IPS-18c (cell line): ENCODE measurements at regions not wholly inside any gene's neighbourhood (a gene's known extent, or its start where the extent isn't known, plus 50 kb on each side); places are given as distances from the start of the nearest gene placed in this dataset.

ENCODE experiments used
- H3K4me3 ChIP-seq: 2 replicates; pipeline ENCODE4 v1.7.0; 2013; ENCODE audit warnings: low read depth, mild to moderate bottlenecking, low read length, moderate library complexity; ENCODE audit not compliant: insufficient read depth
- H3K9me3 ChIP-seq: one replicate; pipeline ENCODE4 v1.6.1; 2013; ENCODE audit warnings: mild to moderate bottlenecking, low read length, moderate library complexity; ENCODE audit not compliant: control insufficient read depth, insufficient read depth

GRCh38 chr13:21998279-21998990, 327.6 kb downstream of the FGF9 start:
- Histone ChIP-seq H3K4me3 (no peak overlapping the region), H3K9me3 (no peaks in the 10 kb centered on the region)

- Histone ChIP-seq H3K4me3 (no peak overlapping the region), H3K9me3 (no peaks in the 10 kb centered on the region)
These were observed 328.8 kb downstream of the FGF9 start for GRCh38 chr13:21999666-22000065.

- Histone ChIP-seq H3K9me3 (no peaks in the 10 kb centered on the region), H3K4me3 (no peak overlapping the region)
These were observed 329.3 kb downstream of the FGF9 start for GRCh38 chr13:22000191-22000590.

- Histone ChIP-seq H3K4me3 (no peak overlapping the region), H3K9me3 (no peaks in the 10 kb centered on the region)
These were observed 330.5 kb downstream of the FGF9 start for GRCh38 chr13:22001336-22001735.

- Histone ChIP-seq H3K9me3 (no peaks in the 10 kb centered on the region), H3K4me3 (no peak overlapping the region)
These were observed 332.0 kb downstream of the FGF9 start for GRCh38 chr13:22002893-22003292.

- H3K4me3 ChIP-seq = no peak overlapping the region
These were observed 338.6 kb downstream of the FGF9 start for GRCh38 chr13:22009500-22009899.

GRCh38 chr13:22009937-22010336, 339.1 kb downstream of the FGF9 start:
- H3K9me3 ChIP-seq = no peaks in the 10 kb centered on the region

More at GRCh38 chr13:22009500-22009899, 338.6 kb downstream of the FGF9 start:
- H3K9me3 ChIP-seq = no peaks in the 10 kb centered on the region

GRCh38 chr13:22012686-22013085, 341.8 kb downstream of the FGF9 start:
- no peaks in the 10 kb centered on the region for H3K9me3 ChIP-seq
- H3K4me3 ChIP-seq = no peak overlapping the region

More at GRCh38 chr13:22009937-22010336, 339.1 kb downstream of the FGF9 start:
- H3K4me3 ChIP-seq = no peak overlapping the region

- H3K9me3 ChIP-seq = no peaks in the 10 kb centered on the region
- no peak overlapping the region for H3K4me3 ChIP-seq
These were observed 343.6 kb downstream of the FGF9 start for GRCh38 chr13:22014469-22014868.

GRCh38 chr13:22017226-22017625, 346.4 kb downstream of the FGF9 start:
- H3K9me3 ChIP-seq = no peaks in the 10 kb centered on the region
- no peak overlapping the region for H3K4me3 ChIP-seq

GRCh38 chr13:22018076-22018835, 347.4 kb downstream of the FGF9 start:
- Histone ChIP-seq H3K9me3 (no peaks in the 10 kb centered on the region), H3K4me3 (no peak overlapping the region)

- H3K9me3 ChIP-seq = no peaks in the 10 kb centered on the region
- no peak overlapping the region for H3K4me3 ChIP-seq
These were observed 347.9 kb downstream of the FGF9 start for GRCh38 chr13:22018836-22019210.

GRCh38 chr13:22024381-22024994, 353.6 kb downstream of the FGF9 start:
- H3K9me3 ChIP-seq = no peaks in the 10 kb centered on the region
- H3K4me3 ChIP-seq = no peak overlapping the region

- no peaks in the 10 kb centered on the region for H3K9me3 ChIP-seq
These were observed 356.7 kb downstream of the FGF9 start for GRCh38 chr13:22027566-22027965.

GRCh38 chr13:22028831-22029230, 358.0 kb downstream of the FGF9 start:
- Histone ChIP-seq H3K9me3 (no peaks in the 10 kb centered on the region), H3K4me3 (no peak overlapping the region)

More at GRCh38 chr13:22027566-22027965, 356.7 kb downstream of the FGF9 start:
- no peak overlapping the region for H3K4me3 ChIP-seq

GRCh38 chr13:22030321-22030720, 359.4 kb downstream of the FGF9 start:
- no peaks in the 10 kb centered on the region for H3K9me3 ChIP-seq
- H3K4me3 ChIP-seq = no peak overlapping the region

GRCh38 chr13:22031702-22032286, 360.9 kb downstream of the FGF9 start:
- Histone ChIP-seq H3K4me3 (no peak overlapping the region), H3K9me3 (no peaks in the 10 kb centered on the region)

GRCh38 chr13:22032905-22033304, 362.0 kb downstream of the FGF9 start:
- Histone ChIP-seq H3K9me3 (no peaks in the 10 kb centered on the region), H3K4me3 (no peak overlapping the region)
